H1 (cell line): ENCODE measurements at regions not wholly inside any gene's neighbourhood (a gene's known extent, or its start where the extent isn't known, plus 50 kb on each side); places are given as distances from the start of the nearest gene placed in this dataset.

Source experiments
- BCL11A ChIP-seq, 2 experiments: IDR thresholded peaks; one replicate each; pipeline ENCODE4 v1.6.1; 2011; ENCODE audit warnings: low read depth in 2 of 2, low read length in 2 of 2, mild to moderate bottlenecking in 2 of 2
- CBX5 ChIP-seq: fragments of 300-800, 300-1000 bp; sonication (generic); IDR thresholded peaks from 2 replicates; pipeline ENCODE4 v1.7.1; 2016; ENCODE audit warnings: antibody characterized with exemption, low read length, low read depth
- CEBPB ChIP-seq: IDR thresholded peaks from 2 replicates; pipeline ENCODE4 v1.6.1; 2012; ENCODE audit warnings: low read depth, low read length
- CHD2 ChIP-seq: IDR thresholded peaks from 2 replicates; pipeline ENCODE4 v1.6.1; 2012; ENCODE audit warnings: low read length, improper control_type of control experiment
- CHD7 ChIP-seq: fragments of 300-600 bp; sonication (generic); IDR thresholded peaks from 2 replicates; pipeline ENCODE4 v1.7.1; 2012; ENCODE audit warnings: low read length, moderate library complexity, mild to moderate bottlenecking, inconsistent platforms; ENCODE audit not compliant: insufficient replicate concordance
- CTBP2 ChIP-seq: IDR thresholded peaks from 2 replicates; pipeline ENCODE4 v1.7.0; 2011; ENCODE audit warnings: borderline replicate concordance, mild to moderate bottlenecking, moderate library complexity, mixed read lengths, low read length; ENCODE audit not compliant: insufficient read depth, insufficient read length
- EP300 ChIP-seq, 2 experiments: IDR thresholded peaks; 1 replicate in 1 of 2; 2 replicates in 1 of 2; pipeline ENCODE4 v1.6.1; 2011 to 2012; ENCODE audit warnings: low read depth in 2 of 2, low read length in 2 of 2, mild to moderate bottlenecking in 2 of 2, borderline replicate concordance in 1 of 2, inconsistent platforms in 1 of 2, moderate library complexity in 1 of 2
- GTF2F1 ChIP-seq: IDR thresholded peaks from 2 replicates; pipeline ENCODE4 v1.6.1; 2012; ENCODE audit warnings: low read depth, low read length, improper control_type of control experiment, borderline replicate concordance
- JUND ChIP-seq: IDR thresholded peaks from 2 replicates; pipeline ENCODE4 v1.6.1; 2011; ENCODE audit warnings: mild to moderate bottlenecking, improper control_type of control experiment, low read length
- KDM1A ChIP-seq: fragments of 200-600, 300-600 bp; sonication (generic); IDR thresholded peaks from 2 replicates; pipeline ENCODE4 v1.7.1; 2016; ENCODE audit warnings: mild to moderate bottlenecking, low read length, borderline replicate concordance
- NANOG ChIP-seq: IDR thresholded peaks from 2 replicates; pipeline ENCODE4 v1.6.1; 2011; ENCODE audit warnings: low read length, low read depth, mild to moderate bottlenecking, inconsistent platforms; ENCODE audit not compliant: insufficient read depth, poor library complexity, severe bottlenecking
- POU5F1 ChIP-seq: IDR thresholded peaks from 2 replicates; pipeline ENCODE4 v1.6.1; 2011; ENCODE audit warnings: low read depth, mild to moderate bottlenecking, low read length, moderate library complexity
- TAF7 ChIP-seq: optimal IDR thresholded peaks from 2 replicates; pipeline ENCODE3; 2011; ENCODE audit warnings: low read depth, mild to moderate bottlenecking, inconsistent platforms, low read length, moderate library complexity, borderline replicate concordance

GRCh38 chr10:121667948-121668313 is 69.7 kb upstream of the FGFR2 start (continued):
- TF ChIP-seq CHD7 (no peak), CBX5 (no peak), CHD2 (no peak), NANOG (no peak), POU5F1 (no peak), EP300 (IDR thresholded peaks at IDR 0.05; ENCODE audit: borderline replicate concordance in 1 of 2, low read depth in 2 of 2, low read length in 2 of 2) (no peak), JUND (no peak), TAF7 (no peak), GTF2F1 (no peak), KDM1A (no peak), BCL11A (IDR thresholded peaks at IDR 0.05; ENCODE audit: low read depth in 2 of 2, low read length in 2 of 2) (no peak), CEBPB (no peak), CTBP2 (no peak)
